ENCODE measurements at regions not wholly inside any gene's neighbourhood (a gene's known extent, or its start where the extent isn't known, plus 50 kb on each side); places are given as distances from the start of the nearest gene placed in this dataset.

DNA sequence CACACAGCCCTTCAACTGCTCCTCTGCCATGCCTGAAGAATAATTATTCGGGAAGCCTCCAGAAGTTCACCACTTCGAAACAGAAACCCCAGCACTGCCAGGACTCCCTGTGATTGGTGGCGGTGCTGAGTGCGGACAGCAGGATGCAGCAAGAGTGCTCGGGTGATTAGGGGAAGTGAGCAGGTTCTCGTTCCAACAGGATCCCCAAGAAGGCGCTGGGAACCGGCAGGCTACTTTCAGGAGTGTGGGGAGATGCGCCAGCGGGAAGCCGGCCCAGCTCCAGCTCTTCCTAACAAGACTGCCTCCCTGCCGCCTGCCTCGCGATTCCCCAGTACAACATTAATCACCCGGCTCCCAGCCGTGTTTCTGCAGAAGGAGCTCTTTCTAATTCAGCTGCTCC is 630.2 kb downstream of the BRD1 start:
- no peak overlapping the region for H3K4me2 ChIP-seq
- no peaks in the 10 kb centered on the region for H3K36me3 Mint-ChIP-seq (ENCODE audit: low read depth)

DNA sequence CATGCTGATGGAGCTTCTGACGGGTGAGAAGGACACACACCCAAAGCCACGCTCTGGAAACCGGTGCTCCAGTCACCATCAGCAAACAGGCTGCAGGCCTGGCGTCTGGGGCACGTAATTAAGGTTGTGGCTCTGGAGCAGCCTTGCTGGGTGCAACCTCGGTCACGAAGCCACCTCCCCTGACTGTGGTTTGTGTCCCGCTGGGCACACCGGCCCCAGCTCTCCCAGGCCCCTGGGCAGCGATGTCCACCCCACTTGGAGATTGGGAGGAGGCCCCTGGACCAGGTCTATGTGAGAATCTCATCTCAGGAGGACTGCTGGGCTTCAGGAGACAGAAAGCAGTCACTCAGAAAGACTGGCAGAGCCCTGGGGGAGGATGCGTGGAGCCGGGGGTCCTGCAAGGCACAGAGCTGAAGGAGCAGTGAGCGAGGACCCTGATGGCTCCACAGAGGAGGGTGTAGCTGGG is 631.6 kb downstream of the BRD1 start:
- ATAC-seq (no peak), DNase-seq (ENCODE audit: low spot score) (no peak)
- no peak overlapping the region for H3K4me2 ChIP-seq
- Mint-ChIP-seq H3K4me1 (peaks cover 21% of the 10 kb centered on the region), H3K9me3 (no peaks in the 10 kb centered on the region), H3K27me3 (ENCODE audit: insufficient read depth, low read depth, poor library complexity) (peaks cover 12% of the 10 kb centered on the region), H3K4me3 (no peak overlapping the region), H3K36me3 (ENCODE audit: low read depth) (no peaks in the 10 kb centered on the region), H3K27ac (no peak overlapping the region)
- no peaks in the 10 kb centered on the region for H3K79me2 ChIP-seq (replicated peaks; ENCODE audit: insufficient read depth)
- H3K36me3 ChIP-seq (ENCODE audit: insufficient read depth), result no peaks in the 10 kb centered on the region
- no peaks in the 10 kb centered on the region for H3K4me1 ChIP-seq (ENCODE audit: insufficient read depth)
- no peaks in the 10 kb centered on the region for H3K27me3 ChIP-seq (ENCODE audit: insufficient read depth)
- H3K9me2 ChIP-seq (ENCODE audit: insufficient read depth), result no peaks in the 10 kb centered on the region
- H2AFZ ChIP-seq, result no peak overlapping the region
- no peak overlapping the region for H3K27ac ChIP-seq (ENCODE audit: low read depth)
- H3K4me3 ChIP-seq, result no peak overlapping the region
- no peaks in the 10 kb centered on the region for H4K20me1 ChIP-seq (replicated peaks; ENCODE audit: insufficient read depth)
- TF ChIP-seq EZH2phosphoT487 (IDR thresholded peaks at IDR 0.05; ENCODE audit: unreplicated experiment), result no peak
- no peak for TF ChIP-seq EZH2 (IDR thresholded peaks at IDR 0.05; ENCODE audit: low read depth, unreplicated experiment)
- TF ChIP-seq ZNF331 (CRISPR knock-in tag; IDR thresholded peaks at IDR 0.05; ENCODE audit: low read depth), result no peak
- TF ChIP-seq, protein P1, sequence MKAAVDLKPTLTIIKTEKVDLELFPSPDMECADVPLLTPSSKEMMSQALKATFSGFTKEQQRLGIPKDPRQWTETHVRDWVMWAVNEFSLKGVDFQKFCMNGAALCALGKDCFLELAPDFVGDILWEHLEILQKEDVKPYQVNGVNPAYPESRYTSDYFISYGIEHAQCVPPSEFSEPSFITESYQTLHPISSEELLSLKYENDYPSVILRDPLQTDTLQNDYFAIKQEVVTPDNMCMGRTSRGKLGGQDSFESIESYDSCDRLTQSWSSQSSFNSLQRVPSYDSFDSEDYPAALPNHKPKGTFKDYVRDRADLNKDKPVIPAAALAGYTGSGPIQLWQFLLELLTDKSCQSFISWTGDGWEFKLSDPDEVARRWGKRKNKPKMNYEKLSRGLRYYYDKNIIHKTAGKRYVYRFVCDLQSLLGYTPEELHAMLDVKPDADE (IDR thresholded peaks at IDR 0.05), result no peak
- TF ChIP-seq, protein P2, sequence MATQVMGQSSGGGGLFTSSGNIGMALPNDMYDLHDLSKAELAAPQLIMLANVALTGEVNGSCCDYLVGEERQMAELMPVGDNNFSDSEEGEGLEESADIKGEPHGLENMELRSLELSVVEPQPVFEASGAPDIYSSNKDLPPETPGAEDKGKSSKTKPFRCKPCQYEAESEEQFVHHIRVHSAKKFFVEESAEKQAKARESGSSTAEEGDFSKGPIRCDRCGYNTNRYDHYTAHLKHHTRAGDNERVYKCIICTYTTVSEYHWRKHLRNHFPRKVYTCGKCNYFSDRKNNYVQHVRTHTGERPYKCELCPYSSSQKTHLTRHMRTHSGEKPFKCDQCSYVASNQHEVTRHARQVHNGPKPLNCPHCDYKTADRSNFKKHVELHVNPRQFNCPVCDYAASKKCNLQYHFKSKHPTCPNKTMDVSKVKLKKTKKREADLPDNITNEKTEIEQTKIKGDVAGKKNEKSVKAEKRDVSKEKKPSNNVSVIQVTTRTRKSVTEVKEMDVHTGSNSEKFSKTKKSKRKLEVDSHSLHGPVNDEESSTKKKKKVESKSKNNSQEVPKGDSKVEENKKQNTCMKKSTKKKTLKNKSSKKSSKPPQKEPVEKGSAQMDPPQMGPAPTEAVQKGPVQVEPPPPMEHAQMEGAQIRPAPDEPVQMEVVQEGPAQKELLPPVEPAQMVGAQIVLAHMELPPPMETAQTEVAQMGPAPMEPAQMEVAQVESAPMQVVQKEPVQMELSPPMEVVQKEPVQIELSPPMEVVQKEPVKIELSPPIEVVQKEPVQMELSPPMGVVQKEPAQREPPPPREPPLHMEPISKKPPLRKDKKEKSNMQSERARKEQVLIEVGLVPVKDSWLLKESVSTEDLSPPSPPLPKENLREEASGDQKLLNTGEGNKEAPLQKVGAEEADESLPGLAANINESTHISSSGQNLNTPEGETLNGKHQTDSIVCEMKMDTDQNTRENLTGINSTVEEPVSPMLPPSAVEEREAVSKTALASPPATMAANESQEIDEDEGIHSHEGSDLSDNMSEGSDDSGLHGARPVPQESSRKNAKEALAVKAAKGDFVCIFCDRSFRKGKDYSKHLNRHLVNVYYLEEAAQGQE (IDR thresholded peaks at IDR 0.05; ENCODE audit: unreplicated experiment), result no peak
- TF ChIP-seq STAT1 (IDR thresholded peaks at IDR 0.05; ENCODE audit: unreplicated experiment), result no peak
- no peak for TF ChIP-seq POLR2AphosphoS5 (IDR thresholded peaks at IDR 0.05; ENCODE audit: low read depth)
- no peak for TF ChIP-seq NANOG (IDR thresholded peaks at IDR 0.05; ENCODE audit: borderline replicate concordance)
- no peak for TF ChIP-seq CREB1 (CRISPR knock-in tag; IDR thresholded peaks at IDR 0.05; ENCODE audit: low read depth)
- no peak for TF ChIP-seq JUNB (IDR thresholded peaks at IDR 0.05; ENCODE audit: unreplicated experiment)
- TF ChIP-seq ZNF114 (CRISPR knock-in tag; IDR thresholded peaks at IDR 0.05), result no peak
- TF ChIP-seq, protein P3, sequence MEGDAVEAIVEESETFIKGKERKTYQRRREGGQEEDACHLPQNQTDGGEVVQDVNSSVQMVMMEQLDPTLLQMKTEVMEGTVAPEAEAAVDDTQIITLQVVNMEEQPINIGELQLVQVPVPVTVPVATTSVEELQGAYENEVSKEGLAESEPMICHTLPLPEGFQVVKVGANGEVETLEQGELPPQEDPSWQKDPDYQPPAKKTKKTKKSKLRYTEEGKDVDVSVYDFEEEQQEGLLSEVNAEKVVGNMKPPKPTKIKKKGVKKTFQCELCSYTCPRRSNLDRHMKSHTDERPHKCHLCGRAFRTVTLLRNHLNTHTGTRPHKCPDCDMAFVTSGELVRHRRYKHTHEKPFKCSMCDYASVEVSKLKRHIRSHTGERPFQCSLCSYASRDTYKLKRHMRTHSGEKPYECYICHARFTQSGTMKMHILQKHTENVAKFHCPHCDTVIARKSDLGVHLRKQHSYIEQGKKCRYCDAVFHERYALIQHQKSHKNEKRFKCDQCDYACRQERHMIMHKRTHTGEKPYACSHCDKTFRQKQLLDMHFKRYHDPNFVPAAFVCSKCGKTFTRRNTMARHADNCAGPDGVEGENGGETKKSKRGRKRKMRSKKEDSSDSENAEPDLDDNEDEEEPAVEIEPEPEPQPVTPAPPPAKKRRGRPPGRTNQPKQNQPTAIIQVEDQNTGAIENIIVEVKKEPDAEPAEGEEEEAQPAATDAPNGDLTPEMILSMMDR (conservative IDR thresholded peaks at IDR 0.05; ENCODE audit: low read depth in 2 of 2), result no peak
- H3F3A ChIP-seq (replicated peaks; ENCODE audit: low read depth), result no peaks in the 10 kb centered on the region

More for the DNA sequence above, 630.2 kb downstream of the BRD1 start:
- ATAC-seq (peak; percentile 89), DNase-seq (ENCODE audit: low spot score) (no peak)
- Mint-ChIP-seq H3K4me3 (0 out of 3 replicates have a peak overlapping the region, but pooled peaks have one; percentile 15), H3K27me3 (ENCODE audit: insufficient read depth, low read depth, poor library complexity) (peaks cover 14% of the 10 kb centered on the region), H3K9me3 (no peaks in the 10 kb centered on the region), H3K4me1 (peaks cover 21% of the 10 kb centered on the region), H3K27ac (no peak overlapping the region)
- Histone ChIP-seq H2AFZ (no peak overlapping the region), H3F3A (replicated peaks; ENCODE audit: low read depth) (no peaks in the 10 kb centered on the region), H3K4me1 (ENCODE audit: insufficient read depth) (no peaks in the 10 kb centered on the region), H4K20me1 (replicated peaks; ENCODE audit: insufficient read depth) (no peaks in the 10 kb centered on the region), H3K9me2 (ENCODE audit: insufficient read depth) (no peaks in the 10 kb centered on the region), H3K4me3 (no peak overlapping the region), H3K27ac (ENCODE audit: low read depth) (no peak overlapping the region), H3K36me3 (ENCODE audit: insufficient read depth) (no peaks in the 10 kb centered on the region), H3K27me3 (ENCODE audit: insufficient read depth) (no peaks in the 10 kb centered on the region), H3K79me2 (replicated peaks; ENCODE audit: insufficient read depth) (no peaks in the 10 kb centered on the region)
- TF ChIP-seq JUNB (IDR thresholded peaks at IDR 0.05; ENCODE audit: unreplicated experiment), result no peak
- no peak for TF ChIP-seq EZH2phosphoT487 (IDR thresholded peaks at IDR 0.05; ENCODE audit: unreplicated experiment)

Data from GM23338 (cell line).